ENCODE measurements at regions not wholly inside any gene's neighbourhood (a gene's known extent, or its start where the extent isn't known, plus 50 kb on each side); places are given as distances from the start of the nearest gene placed in this dataset.

DNA sequence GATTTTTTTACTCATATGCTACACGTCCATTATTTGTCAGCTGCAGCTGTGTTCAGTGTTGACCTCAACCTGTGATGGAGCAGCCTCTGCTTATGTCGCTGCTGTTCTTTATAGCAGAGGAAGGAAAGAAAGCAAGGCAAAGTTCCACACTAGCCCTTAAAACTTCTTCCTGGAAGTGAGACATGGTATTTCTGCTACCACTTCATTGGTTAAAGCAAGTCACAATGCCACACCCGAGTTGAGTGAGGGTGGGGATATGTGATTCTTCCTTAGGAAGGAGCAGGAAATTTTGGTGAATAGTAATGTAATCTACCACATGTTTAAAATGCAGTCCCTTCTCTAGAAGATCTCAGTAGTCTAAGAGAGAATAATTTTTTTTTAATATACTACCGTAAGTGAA lies 224.8 kb upstream of the DMRT1 start (continued):
- TF ChIP-seq, protein P1, sequence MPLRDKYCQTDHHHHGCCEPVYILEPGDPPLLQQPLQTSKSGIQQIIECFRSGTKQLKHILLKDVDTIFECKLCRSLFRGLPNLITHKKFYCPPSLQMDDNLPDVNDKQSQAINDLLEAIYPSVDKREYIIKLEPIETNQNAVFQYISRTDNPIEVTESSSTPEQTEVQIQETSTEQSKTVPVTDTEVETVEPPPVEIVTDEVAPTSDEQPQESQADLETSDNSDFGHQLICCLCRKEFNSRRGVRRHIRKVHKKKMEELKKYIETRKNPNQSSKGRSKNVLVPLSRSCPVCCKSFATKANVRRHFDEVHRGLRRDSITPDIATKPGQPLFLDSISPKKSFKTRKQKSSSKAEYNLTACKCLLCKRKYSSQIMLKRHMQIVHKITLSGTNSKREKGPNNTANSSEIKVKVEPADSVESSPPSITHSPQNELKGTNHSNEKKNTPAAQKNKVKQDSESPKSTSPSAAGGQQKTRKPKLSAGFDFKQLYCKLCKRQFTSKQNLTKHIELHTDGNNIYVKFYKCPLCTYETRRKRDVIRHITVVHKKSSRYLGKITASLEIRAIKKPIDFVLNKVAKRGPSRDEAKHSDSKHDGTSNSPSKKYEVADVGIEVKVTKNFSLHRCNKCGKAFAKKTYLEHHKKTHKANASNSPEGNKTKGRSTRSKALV (CRISPR knock-in tag; IDR thresholded peaks at IDR 0.05), result no peak

DNA sequence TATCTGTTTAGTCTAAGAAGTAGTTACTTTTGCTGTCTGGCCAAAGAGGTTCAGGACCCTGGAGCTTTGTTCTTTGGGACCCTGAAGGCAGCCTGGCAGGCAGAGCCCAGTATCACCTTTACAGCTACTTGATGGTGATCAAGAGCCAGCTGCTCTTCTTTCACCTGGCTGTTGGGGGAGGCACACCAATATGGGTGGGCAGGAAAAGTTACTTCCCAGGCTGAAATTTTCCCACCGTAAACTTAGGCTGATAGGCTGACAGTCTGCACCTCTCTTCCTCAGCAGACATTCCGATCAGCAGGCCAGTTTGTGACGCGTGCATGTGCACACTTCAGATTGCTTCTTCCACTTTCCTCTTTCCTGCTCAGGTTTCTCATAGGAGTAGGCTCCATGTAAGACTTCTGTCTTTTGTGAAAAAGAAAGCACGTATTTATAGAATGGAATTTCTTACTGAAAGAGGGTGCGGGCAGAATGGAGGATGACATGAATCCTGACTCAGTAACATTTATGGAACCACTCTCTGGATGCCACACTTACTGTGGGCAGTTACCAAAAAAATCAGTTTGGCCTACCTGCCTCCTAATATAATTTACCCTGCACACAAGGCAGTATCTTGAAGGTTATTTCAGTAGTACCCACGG lies 223.9 kb upstream of the DMRT1 start:
- Histone ChIP-seq H3K27ac (ENCODE audit: extremely low read length, insufficient read depth, low read length) (no peak overlapping the region), H3K9ac (ENCODE audit: insufficient read depth, low read depth, low read length) (no peak overlapping the region), H3K4me1 (ENCODE audit: insufficient read depth, low read length) (peaks cover 46% of the 10 kb centered on the region), H3K36me3 (replicated peaks in 1 of 2; ENCODE audit: control insufficient read depth in 1 of 2, insufficient read depth in 2 of 2, low read length in 2 of 2) (no peaks in the 10 kb centered on the region), H3K4me2 (ENCODE audit: low read depth, low read length) (no peak overlapping the region), H3K9me3 (ENCODE audit: low read length) (no peaks in the 10 kb centered on the region), H4K20me1 (ENCODE audit: insufficient read depth, low read length) (no peaks in the 10 kb centered on the region), H3K27me3 (ENCODE audit: control insufficient read depth in 1 of 2, insufficient read depth in 2 of 2, low read length in 2 of 2) (no peaks in the 10 kb centered on the region), H3K79me2 (ENCODE audit: insufficient read depth, low read length) (no peaks in the 10 kb centered on the region), H3K4me3 (replicated peaks in 1 of 3; ENCODE audit: insufficient read depth in 1 of 3, low read depth in 2 of 3, low read length in 3 of 3) (no peak overlapping the region), H2AFZ (ENCODE audit: low read length) (no peak overlapping the region)
- CTCF ChIA-PET (ENCODE audit: low intra/inter-chr PET ratio, low total read pairs), result no interaction called here
- TF ChIP-seq ZFP36L1 (CRISPR knock-in tag; IDR thresholded peaks at IDR 0.05) (no peak), ZBTB38 (CRISPR knock-in tag; IDR thresholded peaks at IDR 0.05) (0 out of 2 replicates have a peak, but pooled peaks have one; percentile 33)
- intact Hi-C loops (cut with micrococcal nuclease; ENCODE audit: unreplicated experiment), result no loop called here
- ATAC-seq (no peak), DNase-seq (ENCODE audit: low spot score) (no peak), FAIRE-seq (no peak)
- BruUV-seq (replicated peaks), result no TSS peak
- POLR2A ChIA-PET, result interaction anchor here (3.0 kb wide), 1 partner anchor 91 kb away, joined by 10 read pairs; no protein-coding TSS in a partner anchor
- 96% methylated on average over 7 of the region's 7 CpGs for WGBS (ENCODE audit: low lambda C conversion rate)
- in situ Hi-C loops (cut with HindIII; ENCODE audit: extremely low pct_ligation_motif_present, low pct_unique_long_range_greater_than_20kb), result loop anchor here (10.0 kb wide), 1 partner anchor 87 kb away; no protein-coding TSS in a partner anchor

GRCh38 chr9:618478-618877 lies 223.0 kb upstream of the DMRT1 start:
- no peak overlapping the region for H3K27ac ChIP-seq (ENCODE audit: extremely low read length, insufficient read depth, low read length)
- H4K20me1 ChIP-seq (ENCODE audit: insufficient read depth, low read length), result no peaks in the 10 kb centered on the region
- DNase-seq (ENCODE audit: low spot score) (no peak), ATAC-seq (no peak), FAIRE-seq (no peak)
- no peaks in the 10 kb centered on the region for H3K27me3 ChIP-seq (ENCODE audit: control insufficient read depth in 1 of 2, insufficient read depth in 2 of 2, low read length in 2 of 2)
- 97% methylated on average over 5 of the region's 5 CpGs for WGBS (ENCODE audit: low lambda C conversion rate)
- H3K4me1 ChIP-seq (ENCODE audit: insufficient read depth, low read length), result peaks cover 37% of the 10 kb centered on the region
- no peak overlapping the region for H3K4me2 ChIP-seq (ENCODE audit: low read depth, low read length)
- no peaks in the 10 kb centered on the region for H3K79me2 ChIP-seq (ENCODE audit: insufficient read depth, low read length)
- no peaks in the 10 kb centered on the region for H3K9me3 ChIP-seq (ENCODE audit: low read length)
- intact Hi-C loops (cut with micrococcal nuclease; ENCODE audit: unreplicated experiment), result no loop called here
- no TSS peak for BruUV-seq (replicated peaks)
- no peak overlapping the region for H3K9ac ChIP-seq (ENCODE audit: insufficient read depth, low read depth, low read length)
- CTCF ChIA-PET (ENCODE audit: low intra/inter-chr PET ratio, low total read pairs), result no interaction called here
- POLR2A ChIA-PET, result interaction anchor here (3.0 kb wide), 1 partner anchor 90 kb away, joined by 10 read pairs; no protein-coding TSS in a partner anchor
- H2AFZ ChIP-seq (ENCODE audit: low read length), result no peak overlapping the region
- H3K36me3 ChIP-seq (replicated peaks in 1 of 2; ENCODE audit: control insufficient read depth in 1 of 2, insufficient read depth in 2 of 2, low read length in 2 of 2), result no peaks in the 10 kb centered on the region
- in situ Hi-C loops (cut with HindIII; ENCODE audit: extremely low pct_ligation_motif_present, low pct_unique_long_range_greater_than_20kb), result loop anchor here (10.0 kb wide), 1 partner anchor 86 kb away; no protein-coding TSS in a partner anchor
- H3K4me3 ChIP-seq (replicated peaks in 1 of 3; ENCODE audit: insufficient read depth in 1 of 3, low read depth in 2 of 3, low read length in 3 of 3), result no peak overlapping the region
- TF ChIP-seq ARHGAP35 (CRISPR knock-in tag; IDR thresholded peaks at IDR 0.05; ENCODE audit: borderline replicate concordance) (no peak), ZFP62 (CRISPR knock-in tag; IDR thresholded peaks at IDR 0.05) (no peak), NR1H2 (CRISPR knock-in tag; IDR thresholded peaks at IDR 0.05; ENCODE audit: borderline replicate concordance, low read depth) (no peak), TEF (CRISPR knock-in tag; IDR thresholded peaks at IDR 0.05) (no peak), ZBTB1 (CRISPR knock-in tag; IDR thresholded peaks at IDR 0.05; ENCODE audit: borderline replicate concordance) (no peak), NAIF1 (CRISPR knock-in tag; IDR thresholded peaks at IDR 0.05; ENCODE audit: borderline replicate concordance) (no peak), NR0B2 (CRISPR knock-in tag; IDR thresholded peaks at IDR 0.05) (no peak), ZNF782 (CRISPR knock-in tag; IDR thresholded peaks at IDR 0.05; ENCODE audit: borderline replicate concordance) (no peak), ZFAT (CRISPR knock-in tag; conservative IDR thresholded peaks at IDR 0.05) (no peak), ZNF749 (CRISPR knock-in tag; IDR thresholded peaks at IDR 0.05; ENCODE audit: borderline replicate concordance) (no peak), IRX3 (CRISPR knock-in tag; IDR thresholded peaks at IDR 0.05; ENCODE audit: borderline replicate concordance, low read depth) (no peak)

Data from HepG2 (cell line).